T-helper 17 cell (primary cell): ENCODE measurements at regions not wholly inside any gene's neighbourhood (a gene's known extent, or its start where the extent isn't known, plus 50 kb on each side); places are given as distances from the start of the nearest gene placed in this dataset.
"Not testable (repeated sequence)": the region's sequence is repeated elsewhere in the genome, so short reads cannot be mapped to it uniquely, and the experiment has no call there.

Source experiments
- ATAC-seq: fragments of 150-1000 bp; cut with Tn5 transposase; 2 replicates; pipeline ENCODE4 v1.10.0; 2021; ENCODE audit warnings: mild to moderate bottlenecking, moderate library complexity
- DNase-seq, 3 donors: peaks; one replicate each; pipeline versions ENCODE4 v3.0.0 to v3.0.0-alpha.2; 2020 to 2021
- H3K9me3 ChIP-seq: one replicate; pipeline ENCODE4 v1.7.0; 2013; ENCODE audit warnings: low read length, mild to moderate bottlenecking; ENCODE audit not compliant: control insufficient read depth, poor library complexity, severe bottlenecking
- H3K27ac Mint-ChIP-seq: one replicate; pipeline ENCODE4 v1.8.0; 2022; ENCODE audit warnings: mild to moderate bottlenecking, moderate library complexity, mixed read lengths
- H3K27me3 Mint-ChIP-seq: one replicate; pipeline ENCODE4 v1.8.0; 2022; ENCODE audit warnings: mixed read lengths
- H3K36me3 Mint-ChIP-seq: one replicate; pipeline ENCODE4 v1.8.0; 2022; ENCODE audit warnings: low read depth, mixed read lengths
- H3K4me1 Mint-ChIP-seq: one replicate; pipeline ENCODE4 v1.8.0; 2022; ENCODE audit warnings: mild to moderate bottlenecking, mixed read lengths
- H3K4me3 Mint-ChIP-seq: one replicate; pipeline ENCODE4 v1.8.0; 2022; ENCODE audit warnings: mild to moderate bottlenecking, moderate library complexity, mixed read lengths

DNA sequence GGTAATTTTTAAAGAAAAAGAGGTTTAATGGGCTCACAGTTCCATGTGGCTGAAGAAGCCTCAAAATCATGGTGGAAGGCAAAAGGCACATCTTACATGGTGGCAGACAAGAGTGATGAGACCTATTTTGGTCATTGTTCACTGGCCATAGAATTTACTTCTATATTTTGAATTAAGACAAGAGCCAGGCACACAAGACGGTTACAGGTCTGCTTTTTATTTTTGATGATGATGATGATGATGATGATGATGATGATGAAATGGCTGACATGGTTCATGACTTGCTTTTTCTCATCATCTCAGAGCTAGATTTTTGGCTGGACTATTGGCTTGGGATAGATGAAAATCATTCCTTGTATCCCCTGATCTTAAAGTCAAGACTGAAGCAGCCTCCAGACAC, 229.3 kb downstream of the OTOP1 start:
- not testable (repeated sequence) for H3K36me3 Mint-ChIP-seq, H3K9me3 ChIP-seq, ATAC-seq, H3K4me3 Mint-ChIP-seq, H3K4me1 Mint-ChIP-seq, H3K27ac Mint-ChIP-seq, DNase-seq
- H3K27me3 Mint-ChIP-seq: peaks cover 32% of the 10 kb centered on the region

DNA sequence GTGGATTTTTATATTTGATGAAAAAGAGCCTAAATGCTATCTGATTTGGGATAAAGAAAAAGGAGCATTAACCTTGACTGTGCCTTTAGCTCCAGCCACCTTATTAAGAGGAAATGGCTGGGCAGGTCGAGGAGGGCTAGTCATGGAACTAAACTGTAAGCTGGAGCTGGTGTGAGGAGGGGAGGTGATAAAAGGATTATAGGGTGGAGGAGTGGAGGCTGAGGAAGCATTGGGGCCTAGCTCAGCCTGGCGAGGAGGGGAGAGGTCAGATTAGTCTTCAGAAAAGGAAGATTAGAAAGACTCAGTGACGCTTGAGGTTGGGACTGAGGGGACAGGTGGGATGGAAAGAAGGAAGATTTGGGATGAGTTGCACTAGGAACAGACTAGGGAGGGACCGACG, 222.7 kb downstream of the OTOP1 start:
- not testable (repeated sequence) for H3K9me3 ChIP-seq, H3K36me3 Mint-ChIP-seq, ATAC-seq, H3K4me3 Mint-ChIP-seq, DNase-seq, H3K4me1 Mint-ChIP-seq, H3K27ac Mint-ChIP-seq
- H3K27me3 Mint-ChIP-seq: peaks cover 15% of the 10 kb centered on the region

DNA sequence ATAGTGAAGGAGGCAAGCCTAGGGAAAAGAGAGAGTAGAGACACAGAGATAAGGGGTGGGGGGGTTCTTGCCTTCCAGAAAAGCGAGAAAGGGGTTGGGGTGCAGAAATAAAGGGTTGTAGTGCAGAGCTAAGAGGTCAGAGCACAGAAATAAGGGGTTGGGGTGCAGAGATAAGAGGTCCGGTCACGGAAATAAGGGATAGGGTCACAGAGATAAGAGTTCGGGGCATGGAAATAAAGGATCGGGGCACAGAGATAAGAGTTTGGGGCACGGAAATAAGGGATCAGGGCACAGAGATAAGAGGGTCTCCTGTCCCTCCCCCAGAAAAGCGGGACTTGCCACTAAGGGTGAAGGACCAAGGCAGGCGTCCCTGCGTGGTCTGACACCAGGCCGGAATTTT, 222.0 kb downstream of the OTOP1 start:
- not testable (repeated sequence) for H3K4me1 Mint-ChIP-seq, H3K4me3 Mint-ChIP-seq, H3K9me3 ChIP-seq, H3K27ac Mint-ChIP-seq, DNase-seq, H3K36me3 Mint-ChIP-seq, ATAC-seq
- H3K27me3 Mint-ChIP-seq: peaks cover 13% of the 10 kb centered on the region

DNA sequence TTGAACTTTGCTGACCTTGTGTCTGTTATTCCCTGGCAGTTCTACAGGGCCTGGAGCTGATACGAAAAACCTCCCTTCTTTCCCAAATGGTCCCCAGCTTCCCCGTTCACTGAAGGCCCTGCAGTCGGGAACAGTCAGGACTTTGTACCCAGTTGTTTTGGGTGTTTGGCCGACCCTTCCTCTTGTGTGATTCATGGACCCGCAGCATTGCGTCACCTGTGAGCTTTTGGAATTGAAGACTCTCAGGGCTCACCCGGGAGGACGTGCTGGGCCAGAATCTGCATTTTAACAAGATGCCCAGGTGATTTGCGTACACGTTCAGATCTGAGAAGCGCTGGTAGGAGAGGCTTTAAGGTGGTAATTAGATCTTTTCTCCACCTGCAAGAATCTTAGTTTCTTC, 220.4 kb downstream of the OTOP1 start:
- not testable (repeated sequence) for DNase-seq, ATAC-seq, H3K4me3 Mint-ChIP-seq, H3K4me1 Mint-ChIP-seq, H3K27ac Mint-ChIP-seq, H3K9me3 ChIP-seq, H3K36me3 Mint-ChIP-seq
- H3K27me3 Mint-ChIP-seq: peaks cover 13% of the 10 kb centered on the region

DNA sequence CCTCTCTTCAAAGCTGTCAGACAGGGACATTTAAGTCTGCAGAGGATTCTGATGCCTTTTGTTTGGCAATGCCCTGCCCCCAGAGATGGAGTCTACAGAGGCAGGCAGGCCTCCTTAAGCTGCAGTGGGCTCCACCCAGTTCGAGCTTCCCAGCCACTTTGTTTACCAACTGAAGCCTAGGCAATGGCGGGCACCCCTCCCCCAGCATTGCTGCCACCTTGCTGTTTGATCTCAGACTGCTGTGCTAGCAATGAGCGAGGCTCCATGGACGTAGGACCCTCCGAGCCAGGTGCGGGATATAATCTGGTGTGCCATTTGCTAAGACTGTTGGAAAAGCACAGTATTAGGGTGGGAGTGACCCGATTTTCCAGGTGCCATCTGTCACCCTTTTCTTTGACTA, 207.7 kb downstream of the OTOP1 start:
- not testable (repeated sequence) for DNase-seq, H3K4me1 Mint-ChIP-seq, H3K9me3 ChIP-seq, H3K27ac Mint-ChIP-seq, H3K36me3 Mint-ChIP-seq, ATAC-seq, H3K4me3 Mint-ChIP-seq
- peaks cover 25% of the 10 kb centered on the region for H3K27me3 Mint-ChIP-seq

DNA sequence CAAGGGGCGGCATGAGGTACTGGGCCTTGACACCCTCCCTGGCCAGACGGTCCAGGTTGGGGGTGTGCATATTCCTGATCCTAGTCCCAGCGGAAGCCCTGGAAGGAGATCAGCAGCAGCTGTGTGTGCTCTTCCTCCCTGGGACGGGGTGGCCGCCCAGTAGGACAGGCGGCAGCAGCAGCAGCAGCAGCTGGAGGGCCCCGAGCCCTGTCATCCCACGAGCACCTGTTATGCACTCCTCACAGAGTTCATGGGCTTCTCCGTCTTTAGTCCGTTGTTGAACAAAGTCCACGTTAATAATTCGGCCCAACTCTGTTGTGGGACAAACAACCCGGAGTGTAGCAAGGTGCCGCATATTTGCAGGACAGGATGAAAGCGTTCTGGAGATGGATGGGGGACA, 205.6 kb downstream of the OTOP1 start:
- not testable (repeated sequence) for H3K4me3 Mint-ChIP-seq, DNase-seq, H3K4me1 Mint-ChIP-seq, H3K27ac Mint-ChIP-seq, H3K36me3 Mint-ChIP-seq, ATAC-seq, H3K9me3 ChIP-seq
- peaks cover 38% of the 10 kb centered on the region for H3K27me3 Mint-ChIP-seq

DNA sequence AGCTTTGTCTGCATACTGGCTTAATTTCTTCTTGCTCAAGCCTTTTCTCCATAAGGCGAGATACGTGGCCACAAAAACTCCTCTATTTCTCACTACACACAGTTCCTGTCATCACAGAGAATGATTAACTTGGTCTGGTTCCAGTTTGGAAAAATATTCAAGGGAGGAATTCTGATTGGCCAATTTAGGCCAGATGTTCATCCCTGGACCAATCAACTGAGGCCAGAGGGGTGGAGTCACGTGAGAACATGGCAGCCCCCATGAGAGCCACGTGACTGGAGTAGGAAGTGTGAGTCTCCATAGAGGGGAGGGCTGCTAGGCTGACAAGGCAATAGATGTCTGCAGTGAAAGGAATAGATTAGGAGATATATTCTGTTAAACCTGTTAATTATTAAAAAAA, 200.0 kb downstream of the OTOP1 start:
- peaks cover 18% of the 10 kb centered on the region for H3K27me3 Mint-ChIP-seq
- H3K36me3 Mint-ChIP-seq, H3K4me3 Mint-ChIP-seq, H3K9me3 ChIP-seq, ATAC-seq, DNase-seq, H3K27ac Mint-ChIP-seq, H3K4me1 Mint-ChIP-seq: not testable (repeated sequence)

DNA sequence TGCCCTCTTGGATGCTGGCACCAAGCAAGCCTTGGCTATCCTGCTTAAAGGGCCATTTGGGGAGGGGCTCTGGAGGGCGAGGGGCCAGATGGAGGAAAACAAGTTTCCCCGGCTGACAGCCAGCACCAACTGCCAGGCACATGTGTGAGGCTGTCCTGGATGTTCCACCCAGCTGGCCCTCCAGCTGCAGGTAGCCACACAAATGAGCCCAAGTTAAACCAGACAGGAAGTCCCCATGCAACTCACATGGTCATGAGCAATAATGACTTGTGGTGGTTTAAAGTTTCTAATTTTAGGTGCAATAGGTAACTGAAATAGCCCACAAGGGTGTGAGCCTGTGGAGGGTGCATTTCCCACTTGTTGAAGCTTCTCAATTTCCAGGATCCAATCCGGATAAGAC, 198.0 kb downstream of the OTOP1 start:
- H3K27me3 Mint-ChIP-seq: peaks cover 16% of the 10 kb centered on the region
- not testable (repeated sequence) for H3K36me3 Mint-ChIP-seq, H3K4me3 Mint-ChIP-seq, ATAC-seq, H3K27ac Mint-ChIP-seq, DNase-seq, H3K4me1 Mint-ChIP-seq, H3K9me3 ChIP-seq

DNA sequence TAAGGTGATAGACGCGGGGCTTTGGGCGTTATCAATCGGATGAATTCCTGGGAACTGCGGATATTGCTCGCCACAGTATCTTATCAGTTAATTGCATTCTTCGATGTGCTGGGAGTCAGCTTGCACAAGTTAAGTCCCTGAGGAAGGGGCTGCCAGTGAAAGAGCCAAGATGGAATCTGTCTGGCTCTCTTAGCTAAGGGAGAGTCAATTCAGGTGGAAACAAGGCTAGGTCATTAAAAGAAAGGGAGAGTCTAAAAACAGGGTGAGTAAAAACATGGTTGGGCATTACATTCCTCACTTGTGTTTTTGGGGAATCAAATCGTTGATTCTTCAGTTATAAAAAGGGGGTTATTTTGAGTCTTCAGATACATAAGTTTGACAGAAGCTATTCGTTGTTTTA, 196.2 kb downstream of the OTOP1 start:
- H3K27me3 Mint-ChIP-seq: peaks cover 14% of the 10 kb centered on the region

DNA sequence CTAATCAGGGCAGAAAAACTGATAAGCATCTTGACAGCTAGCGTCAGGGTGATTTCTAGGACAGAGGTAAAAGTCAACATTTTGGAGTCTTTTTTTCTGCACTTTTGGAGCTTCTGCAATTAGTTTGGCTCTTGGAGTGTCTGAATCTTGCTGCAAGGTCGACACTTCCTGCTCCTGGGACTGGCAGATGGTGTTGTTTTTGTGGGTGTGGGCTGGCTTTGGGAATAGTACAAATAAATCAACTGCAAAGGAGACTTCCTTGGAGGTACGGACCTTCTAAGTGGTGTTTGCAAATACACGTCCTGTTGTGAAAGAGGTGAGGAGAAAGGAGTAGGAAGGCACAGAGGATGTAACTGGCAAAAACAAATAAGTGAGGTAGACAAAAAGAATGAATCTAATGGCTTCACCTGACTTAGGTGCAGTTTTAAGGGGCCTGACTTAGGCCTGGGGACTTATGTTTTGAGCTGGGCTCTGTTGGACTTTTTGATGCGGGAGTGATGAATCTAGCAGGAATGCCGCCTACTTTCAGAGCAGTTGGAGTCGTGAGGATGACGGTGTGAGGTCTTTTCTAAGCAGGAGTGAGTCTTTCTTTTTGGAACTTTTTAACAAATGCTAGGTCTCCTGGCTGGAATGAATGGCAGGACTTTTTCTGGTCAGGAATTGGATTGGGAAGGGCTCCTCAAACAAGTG, 195.1 kb downstream of the OTOP1 start:
- H3K27me3 Mint-ChIP-seq: peaks cover 16% of the 10 kb centered on the region
- not testable (repeated sequence) for H3K4me1 Mint-ChIP-seq, H3K9me3 ChIP-seq, H3K36me3 Mint-ChIP-seq, ATAC-seq, H3K4me3 Mint-ChIP-seq, H3K27ac Mint-ChIP-seq, DNase-seq

More for the DNA sequence above, 196.2 kb downstream of the OTOP1 start:
- not testable (repeated sequence) for H3K27ac Mint-ChIP-seq, H3K36me3 Mint-ChIP-seq, DNase-seq, H3K4me3 Mint-ChIP-seq, H3K9me3 ChIP-seq, ATAC-seq, H3K4me1 Mint-ChIP-seq

DNA sequence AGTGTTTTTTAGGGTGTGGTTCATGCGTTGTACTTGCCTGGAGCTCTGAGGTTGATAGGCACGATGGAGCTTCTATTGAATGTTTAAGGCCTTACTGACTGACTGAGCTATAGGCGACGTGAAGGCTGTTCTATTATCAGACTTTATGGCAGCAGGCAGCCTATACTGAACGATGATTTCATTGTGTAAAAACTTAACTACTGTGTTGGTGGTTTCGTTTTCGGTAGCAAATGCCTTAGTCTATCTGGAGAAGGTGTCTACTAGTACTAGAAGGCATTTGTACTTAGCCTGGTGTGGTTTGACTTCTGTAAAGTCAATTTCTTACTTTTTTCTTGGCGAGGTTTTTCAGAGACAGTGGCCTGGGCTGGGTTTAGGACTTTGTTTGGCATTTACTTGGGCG, 194.4 kb downstream of the OTOP1 start:
- not testable (repeated sequence) for ATAC-seq, H3K36me3 Mint-ChIP-seq, H3K27ac Mint-ChIP-seq, H3K4me3 Mint-ChIP-seq, DNase-seq, H3K4me1 Mint-ChIP-seq, H3K9me3 ChIP-seq
- peaks cover 16% of the 10 kb centered on the region for H3K27me3 Mint-ChIP-seq

DNA sequence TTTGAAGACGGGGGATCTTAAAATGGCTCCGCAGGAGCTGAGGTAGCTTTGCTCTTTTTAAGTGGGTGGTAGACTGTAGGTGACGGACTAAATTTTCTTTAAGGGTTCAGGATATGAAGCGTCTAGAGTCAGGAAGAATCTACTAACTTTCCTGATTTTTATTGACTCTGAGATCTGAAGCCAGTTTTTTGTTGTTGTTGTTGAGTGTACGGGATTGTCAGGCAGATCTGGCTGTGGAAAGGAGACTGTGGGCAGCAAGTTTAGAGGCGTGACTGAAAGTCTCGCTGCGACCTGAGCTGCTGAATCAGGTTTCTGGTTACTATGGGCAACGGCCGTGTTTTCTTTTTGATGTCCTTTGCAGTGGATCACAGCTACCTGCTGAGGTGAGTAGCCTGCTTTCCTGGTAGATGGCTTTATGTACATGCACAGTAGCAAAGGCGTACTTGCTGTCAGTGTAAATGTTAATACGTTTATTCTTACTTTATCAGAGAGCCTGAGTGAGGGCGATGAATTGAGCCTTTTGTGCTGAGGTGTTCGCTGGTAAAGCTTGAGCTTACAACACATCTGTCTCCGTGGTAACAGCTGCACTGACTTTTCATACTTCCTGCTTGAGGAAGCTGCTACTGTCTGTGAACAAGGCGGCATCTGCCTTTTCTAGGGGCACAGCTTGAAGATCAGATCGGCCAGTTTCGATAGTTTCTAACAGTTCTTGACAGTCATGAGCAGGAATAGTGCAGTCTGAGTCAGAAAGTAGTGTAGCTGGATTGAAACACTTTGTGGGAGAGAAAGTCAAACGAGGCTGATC, 193.7 kb downstream of the OTOP1 start:
- DNase-seq: peak in 2 of 3 donors; percentile 13 to 32
- not testable (repeated sequence) for H3K36me3 Mint-ChIP-seq, ATAC-seq, H3K4me1 Mint-ChIP-seq, H3K9me3 ChIP-seq, H3K27ac Mint-ChIP-seq
- Mint-ChIP-seq H3K4me3 (peak overlapping the region; percentile 75), H3K27me3 (peaks cover 16% of the 10 kb centered on the region)

DNA sequence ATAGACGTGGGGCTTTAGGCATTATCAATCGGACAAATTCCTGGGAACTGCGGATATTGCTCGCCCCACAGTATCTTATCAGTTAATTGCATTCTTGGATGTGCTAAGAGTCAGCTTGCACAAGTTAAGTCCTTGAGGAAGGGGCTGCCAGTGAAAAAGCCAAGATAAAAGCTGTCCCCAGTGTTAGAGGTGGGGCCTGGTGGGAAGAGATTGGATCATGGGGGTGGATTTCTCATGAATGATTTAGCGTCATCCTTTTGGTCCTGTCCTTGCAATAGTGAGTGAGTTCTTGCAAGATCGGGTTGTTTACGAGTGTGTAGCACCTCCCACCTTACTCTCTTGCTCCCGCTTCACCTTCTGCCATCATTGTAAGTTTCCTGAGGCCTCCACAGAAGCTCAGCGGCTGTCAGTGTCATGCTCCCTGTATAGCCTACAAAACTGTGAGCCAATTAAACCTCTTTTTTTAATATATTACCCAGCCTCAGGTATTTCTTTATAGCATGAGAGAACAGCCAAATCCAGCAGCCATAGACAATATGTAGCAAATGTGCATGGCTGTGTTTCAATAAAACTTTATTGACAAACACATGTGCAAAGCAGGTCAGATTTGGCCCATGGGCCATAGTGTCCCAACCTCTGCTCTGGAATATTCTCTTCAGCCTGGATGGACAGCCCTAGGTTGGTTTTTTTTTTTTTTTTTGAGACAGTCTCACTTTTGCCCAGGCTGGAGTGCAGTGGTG, 189.2 kb downstream of the OTOP1 start:
- not testable (repeated sequence) for ATAC-seq, H3K36me3 Mint-ChIP-seq, H3K27ac Mint-ChIP-seq, H3K4me3 Mint-ChIP-seq, DNase-seq, H3K9me3 ChIP-seq, H3K4me1 Mint-ChIP-seq
- peaks cover 17% of the 10 kb centered on the region for H3K27me3 Mint-ChIP-seq
